Liver (tissue), 3 donors: ENCODE measurements at regions not wholly inside any gene's neighbourhood (a gene's known extent, or its start where the extent isn't known, plus 50 kb on each side); places are given as distances from the start of the nearest gene placed in this dataset.

Experiments used
- HNF4A ChIP-seq, 2 donors: conservative IDR thresholded peaks; 2 replicates each; pipeline ENCODE4 v1.6.1; 2016; ENCODE audit warnings: antibody characterized with exemption in 2 of 2, mild to moderate bottlenecking in 2 of 2
- RXRA ChIP-seq, 2 donors: IDR thresholded peaks; 2 replicates each; pipeline ENCODE4 v1.6.1; 2017 to 2018; ENCODE audit warnings: antibody characterized with exemption in 2 of 2, mild to moderate bottlenecking in 1 of 2
- TAF1 ChIP-seq: conservative IDR thresholded peaks from 2 replicates; pipeline ENCODE4 v1.6.1; 2016; ENCODE audit warnings: antibody characterized with exemption, mild to moderate bottlenecking
- TF ChIP-seq, protein P1 (sequence below): fragments of 150-350 bp; IDR thresholded peaks from 2 replicates; pipeline ENCODE4 v1.5.1; 2017; ENCODE audit warnings: improper control_type of control experiment, low read depth, low read length; ENCODE audit not compliant: missing input control
- TF ChIP-seq, protein P2 (sequence below): IDR thresholded peaks from 2 replicates; pipeline ENCODE4 v1.6.1; 2016; ENCODE audit warnings: antibody characterized with exemption
- TF ChIP-seq, protein P3 (sequence below): IDR thresholded peaks from 2 replicates; pipeline ENCODE4 v1.6.1; 2016; ENCODE audit warnings: antibody characterized with exemption, mild to moderate bottlenecking
- donor health status: healthy.
- donor health status: healthy.

DNA sequence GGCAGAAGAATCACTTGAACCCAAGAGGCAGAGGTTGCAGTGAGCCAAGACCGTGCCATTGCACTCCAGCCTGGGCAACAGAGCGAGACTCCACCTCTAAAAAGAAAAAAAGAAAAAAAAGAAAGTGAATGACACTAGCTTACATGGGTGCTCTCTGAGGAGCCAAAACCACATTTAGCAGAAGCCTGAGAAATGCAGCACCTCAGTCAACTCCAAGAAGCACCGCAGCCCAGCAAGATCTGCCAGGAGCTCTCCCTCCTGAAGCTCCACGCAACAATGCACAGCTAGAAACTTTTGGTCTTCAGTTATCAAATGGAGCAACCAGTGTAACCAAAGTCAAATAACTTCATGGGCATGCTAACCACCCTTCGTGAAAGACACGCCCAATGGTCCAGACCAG lies 229.1 kb downstream of the SETD4 start:
- TF ChIP-seq, protein P1, sequence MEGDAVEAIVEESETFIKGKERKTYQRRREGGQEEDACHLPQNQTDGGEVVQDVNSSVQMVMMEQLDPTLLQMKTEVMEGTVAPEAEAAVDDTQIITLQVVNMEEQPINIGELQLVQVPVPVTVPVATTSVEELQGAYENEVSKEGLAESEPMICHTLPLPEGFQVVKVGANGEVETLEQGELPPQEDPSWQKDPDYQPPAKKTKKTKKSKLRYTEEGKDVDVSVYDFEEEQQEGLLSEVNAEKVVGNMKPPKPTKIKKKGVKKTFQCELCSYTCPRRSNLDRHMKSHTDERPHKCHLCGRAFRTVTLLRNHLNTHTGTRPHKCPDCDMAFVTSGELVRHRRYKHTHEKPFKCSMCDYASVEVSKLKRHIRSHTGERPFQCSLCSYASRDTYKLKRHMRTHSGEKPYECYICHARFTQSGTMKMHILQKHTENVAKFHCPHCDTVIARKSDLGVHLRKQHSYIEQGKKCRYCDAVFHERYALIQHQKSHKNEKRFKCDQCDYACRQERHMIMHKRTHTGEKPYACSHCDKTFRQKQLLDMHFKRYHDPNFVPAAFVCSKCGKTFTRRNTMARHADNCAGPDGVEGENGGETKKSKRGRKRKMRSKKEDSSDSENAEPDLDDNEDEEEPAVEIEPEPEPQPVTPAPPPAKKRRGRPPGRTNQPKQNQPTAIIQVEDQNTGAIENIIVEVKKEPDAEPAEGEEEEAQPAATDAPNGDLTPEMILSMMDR = no peak
- TF ChIP-seq, protein P2, sequence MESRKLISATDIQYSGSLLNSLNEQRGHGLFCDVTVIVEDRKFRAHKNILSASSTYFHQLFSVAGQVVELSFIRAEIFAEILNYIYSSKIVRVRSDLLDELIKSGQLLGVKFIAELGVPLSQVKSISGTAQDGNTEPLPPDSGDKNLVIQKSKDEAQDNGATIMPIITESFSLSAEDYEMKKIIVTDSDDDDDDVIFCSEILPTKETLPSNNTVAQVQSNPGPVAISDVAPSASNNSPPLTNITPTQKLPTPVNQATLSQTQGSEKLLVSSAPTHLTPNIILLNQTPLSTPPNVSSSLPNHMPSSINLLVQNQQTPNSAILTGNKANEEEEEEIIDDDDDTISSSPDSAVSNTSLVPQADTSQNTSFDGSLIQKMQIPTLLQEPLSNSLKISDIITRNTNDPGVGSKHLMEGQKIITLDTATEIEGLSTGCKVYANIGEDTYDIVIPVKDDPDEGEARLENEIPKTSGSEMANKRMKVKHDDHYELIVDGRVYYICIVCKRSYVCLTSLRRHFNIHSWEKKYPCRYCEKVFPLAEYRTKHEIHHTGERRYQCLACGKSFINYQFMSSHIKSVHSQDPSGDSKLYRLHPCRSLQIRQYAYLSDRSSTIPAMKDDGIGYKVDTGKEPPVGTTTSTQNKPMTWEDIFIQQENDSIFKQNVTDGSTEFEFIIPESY = no peak
- TF ChIP-seq HNF4A (conservative IDR thresholded peaks at IDR 0.05) = no peak
- TF ChIP-seq TAF1 = no peak
- no peak for TF ChIP-seq RXRA (IDR thresholded peaks at IDR 0.05)
- TF ChIP-seq, protein P3, sequence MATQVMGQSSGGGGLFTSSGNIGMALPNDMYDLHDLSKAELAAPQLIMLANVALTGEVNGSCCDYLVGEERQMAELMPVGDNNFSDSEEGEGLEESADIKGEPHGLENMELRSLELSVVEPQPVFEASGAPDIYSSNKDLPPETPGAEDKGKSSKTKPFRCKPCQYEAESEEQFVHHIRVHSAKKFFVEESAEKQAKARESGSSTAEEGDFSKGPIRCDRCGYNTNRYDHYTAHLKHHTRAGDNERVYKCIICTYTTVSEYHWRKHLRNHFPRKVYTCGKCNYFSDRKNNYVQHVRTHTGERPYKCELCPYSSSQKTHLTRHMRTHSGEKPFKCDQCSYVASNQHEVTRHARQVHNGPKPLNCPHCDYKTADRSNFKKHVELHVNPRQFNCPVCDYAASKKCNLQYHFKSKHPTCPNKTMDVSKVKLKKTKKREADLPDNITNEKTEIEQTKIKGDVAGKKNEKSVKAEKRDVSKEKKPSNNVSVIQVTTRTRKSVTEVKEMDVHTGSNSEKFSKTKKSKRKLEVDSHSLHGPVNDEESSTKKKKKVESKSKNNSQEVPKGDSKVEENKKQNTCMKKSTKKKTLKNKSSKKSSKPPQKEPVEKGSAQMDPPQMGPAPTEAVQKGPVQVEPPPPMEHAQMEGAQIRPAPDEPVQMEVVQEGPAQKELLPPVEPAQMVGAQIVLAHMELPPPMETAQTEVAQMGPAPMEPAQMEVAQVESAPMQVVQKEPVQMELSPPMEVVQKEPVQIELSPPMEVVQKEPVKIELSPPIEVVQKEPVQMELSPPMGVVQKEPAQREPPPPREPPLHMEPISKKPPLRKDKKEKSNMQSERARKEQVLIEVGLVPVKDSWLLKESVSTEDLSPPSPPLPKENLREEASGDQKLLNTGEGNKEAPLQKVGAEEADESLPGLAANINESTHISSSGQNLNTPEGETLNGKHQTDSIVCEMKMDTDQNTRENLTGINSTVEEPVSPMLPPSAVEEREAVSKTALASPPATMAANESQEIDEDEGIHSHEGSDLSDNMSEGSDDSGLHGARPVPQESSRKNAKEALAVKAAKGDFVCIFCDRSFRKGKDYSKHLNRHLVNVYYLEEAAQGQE = no peak
